Fibroblast of lung (primary cell): ENCODE measurements at regions not wholly inside any gene's neighbourhood (a gene's known extent, or its start where the extent isn't known, plus 50 kb on each side); places are given as distances from the start of the nearest gene placed in this dataset.
A peak's percentile ranks its signal among the peaks of the same experiment; 100 is the strongest.

Experiments
- DNase-seq, 2 donors: peaks; one replicate each; pipeline versions ENCODE4 v3.0.0 to v3.0.0-alpha.2; 2010; ENCODE audit warnings: low read depth in 2 of 2
- H2AFZ ChIP-seq: 2 replicates; pipeline ENCODE4 v1.5.1; 2012; ENCODE audit warnings: low read length, control low read depth, inconsistent platforms
- H3K27ac ChIP-seq: 2 replicates; pipeline ENCODE4 v1.5.1; 2011; ENCODE audit warnings: low read length, control low read depth; ENCODE audit not compliant: insufficient read depth
- H3K27me3 ChIP-seq: 2 replicates; pipeline ENCODE4 v1.5.1; 2011; ENCODE audit warnings: mild to moderate bottlenecking, low read length; ENCODE audit not compliant: control insufficient read depth, insufficient read depth
- H3K36me3 ChIP-seq: 2 replicates; pipeline ENCODE4 v1.5.1; 2011; ENCODE audit warnings: low read length; ENCODE audit not compliant: control insufficient read depth, insufficient read depth
- H3K4me1 ChIP-seq: 2 replicates; pipeline ENCODE4 v1.5.1; 2011; ENCODE audit warnings: low read length; ENCODE audit not compliant: control insufficient read depth, insufficient read depth; ENCODE audit errors: extremely low read depth
- H3K4me2 ChIP-seq: 2 replicates; pipeline ENCODE4 v1.5.1; 2011; ENCODE audit warnings: low read length, control low read depth; ENCODE audit not compliant: insufficient read depth; ENCODE audit errors: extremely low read depth
- H3K4me3 ChIP-seq, 4 experiments: fragments of 200-600 bp in 1 of 4; sonication (generic) in 1 of 4; replicated peaks in 1 of 4; 2 replicates each; pipeline ENCODE4 v1.5.1; 2011 to 2016; ENCODE audit warnings: low read length in 4 of 4, low read depth in 3 of 4, mild to moderate bottlenecking in 3 of 4, control low read depth in 2 of 4, inconsistent platforms in 1 of 4, mixed read lengths in 1 of 4; ENCODE audit not compliant: insufficient read depth in 1 of 4; ENCODE audit errors: control extremely low read depth in 1 of 4
- H3K79me2 ChIP-seq: 2 replicates; pipeline ENCODE4 v1.5.1; 2012; ENCODE audit warnings: mild to moderate bottlenecking, low read length, inconsistent platforms; ENCODE audit not compliant: control insufficient read depth, insufficient read depth
- H3K9ac ChIP-seq: 2 replicates; pipeline ENCODE4 v1.5.1; 2011; ENCODE audit warnings: mild to moderate bottlenecking, low read length, control low read depth; ENCODE audit not compliant: insufficient read depth
- H3K9me3 ChIP-seq: 2 replicates; pipeline ENCODE4 v1.5.1; 2012; ENCODE audit warnings: low read depth, low read length; ENCODE audit not compliant: control insufficient read depth, insufficient read depth
- H4K20me1 ChIP-seq: 2 replicates; pipeline ENCODE4 v1.5.1; 2011; ENCODE audit warnings: low read length; ENCODE audit not compliant: control insufficient read depth, insufficient read depth; ENCODE audit errors: extremely low read depth
- EZH2 ChIP-seq: IDR thresholded peaks from 2 replicates; pipeline ENCODE4 v1.5.1; 2012; ENCODE audit warnings: low read length, control low read depth, mild to moderate bottlenecking; ENCODE audit errors: missing control alignments
- TF ChIP-seq, protein P1 (sequence below), 2 donors: IDR thresholded peaks in 1 of 2; conservative IDR thresholded peaks in 1 of 2; 1 replicate in 1 of 2; 2 replicates in 1 of 2; pipeline ENCODE4 v1.5.1; 2011 to 2012; ENCODE audit warnings: low read length in 2 of 2, control low read depth in 1 of 2, inconsistent platforms in 1 of 2, low read depth in 1 of 2, mild to moderate bottlenecking in 1 of 2

DNA sequence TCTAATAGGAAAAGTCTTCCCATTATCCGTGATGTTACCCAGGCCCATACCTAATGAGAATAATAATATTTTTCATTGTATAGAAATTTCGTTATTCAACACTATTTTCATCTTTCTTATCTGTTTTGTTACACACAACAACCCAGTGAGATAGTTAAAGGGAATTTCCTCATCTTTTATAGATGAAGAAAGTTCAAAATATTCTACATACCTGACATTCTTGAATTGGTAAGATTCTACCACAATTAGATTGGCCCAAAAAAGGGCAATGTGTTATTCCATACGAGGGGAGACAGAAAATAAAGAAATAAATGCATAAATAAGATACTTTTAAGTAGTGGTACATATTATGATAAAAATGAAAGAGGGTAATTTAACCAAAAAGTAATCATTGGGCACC lies 405.5 kb upstream of the ADAMTS5 start:
- Histone ChIP-seq H2AFZ (no peak overlapping the region), H4K20me1 (no peaks in the 10 kb centered on the region), H3K9me3 (no peaks in the 10 kb centered on the region), H3K27me3 (no peaks in the 10 kb centered on the region), H3K79me2 (no peaks in the 10 kb centered on the region), H3K4me3 (no peak overlapping the region), H3K9ac (no peak overlapping the region), H3K4me1 (no peaks in the 10 kb centered on the region), H3K36me3 (no peaks in the 10 kb centered on the region), H3K4me2 (no peak overlapping the region), H3K27ac (no peak overlapping the region)
- TF ChIP-seq, protein P1, sequence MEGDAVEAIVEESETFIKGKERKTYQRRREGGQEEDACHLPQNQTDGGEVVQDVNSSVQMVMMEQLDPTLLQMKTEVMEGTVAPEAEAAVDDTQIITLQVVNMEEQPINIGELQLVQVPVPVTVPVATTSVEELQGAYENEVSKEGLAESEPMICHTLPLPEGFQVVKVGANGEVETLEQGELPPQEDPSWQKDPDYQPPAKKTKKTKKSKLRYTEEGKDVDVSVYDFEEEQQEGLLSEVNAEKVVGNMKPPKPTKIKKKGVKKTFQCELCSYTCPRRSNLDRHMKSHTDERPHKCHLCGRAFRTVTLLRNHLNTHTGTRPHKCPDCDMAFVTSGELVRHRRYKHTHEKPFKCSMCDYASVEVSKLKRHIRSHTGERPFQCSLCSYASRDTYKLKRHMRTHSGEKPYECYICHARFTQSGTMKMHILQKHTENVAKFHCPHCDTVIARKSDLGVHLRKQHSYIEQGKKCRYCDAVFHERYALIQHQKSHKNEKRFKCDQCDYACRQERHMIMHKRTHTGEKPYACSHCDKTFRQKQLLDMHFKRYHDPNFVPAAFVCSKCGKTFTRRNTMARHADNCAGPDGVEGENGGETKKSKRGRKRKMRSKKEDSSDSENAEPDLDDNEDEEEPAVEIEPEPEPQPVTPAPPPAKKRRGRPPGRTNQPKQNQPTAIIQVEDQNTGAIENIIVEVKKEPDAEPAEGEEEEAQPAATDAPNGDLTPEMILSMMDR (conservative IDR thresholded peaks at IDR 0.05 in 1 of 2, IDR thresholded peaks at IDR 0.05 in 1 of 2; ENCODE audit: low read depth in 1 of 2, low read length in 2 of 2), result no peak
- no peak for TF ChIP-seq EZH2
- peak in 1 of 2 donors; percentile 14 for DNase-seq

DNA sequence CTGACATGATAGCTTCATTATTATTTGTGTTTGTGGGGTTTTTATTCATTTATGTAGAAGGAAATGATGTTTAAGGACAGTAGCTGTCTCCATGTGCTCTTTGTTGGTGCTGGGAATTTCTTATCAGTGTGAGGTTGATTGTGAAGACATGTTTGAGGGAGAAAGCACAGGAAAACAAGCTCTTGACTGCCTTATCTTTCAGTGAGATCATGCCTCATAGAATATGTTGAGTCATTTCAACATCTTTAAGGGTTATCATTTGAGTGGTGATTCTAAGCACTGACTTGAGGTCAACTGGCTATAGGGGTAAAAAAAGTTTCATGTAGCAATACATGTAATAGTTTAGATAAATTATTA lies 405.1 kb upstream of the ADAMTS5 start:
- H4K20me1 ChIP-seq, result no peaks in the 10 kb centered on the region
- H3K9me3 ChIP-seq, result no peaks in the 10 kb centered on the region
- TF ChIP-seq, protein P1 (conservative IDR thresholded peaks at IDR 0.05 in 1 of 2, IDR thresholded peaks at IDR 0.05 in 1 of 2; ENCODE audit: low read depth in 1 of 2, low read length in 2 of 2), result no peak
- TF ChIP-seq EZH2, result no peak
- no peak overlapping the region for H2AFZ ChIP-seq
- no peak overlapping the region for H3K27ac ChIP-seq
- no peak overlapping the region for H3K4me2 ChIP-seq
- no peaks in the 10 kb centered on the region for H3K27me3 ChIP-seq
- DNase-seq, result peak; percentile 42 to 55
- no peak overlapping the region for H3K4me3 ChIP-seq
- no peak overlapping the region for H3K9ac ChIP-seq
- H3K4me1 ChIP-seq, result no peaks in the 10 kb centered on the region
- no peaks in the 10 kb centered on the region for H3K79me2 ChIP-seq
- no peaks in the 10 kb centered on the region for H3K36me3 ChIP-seq

DNA sequence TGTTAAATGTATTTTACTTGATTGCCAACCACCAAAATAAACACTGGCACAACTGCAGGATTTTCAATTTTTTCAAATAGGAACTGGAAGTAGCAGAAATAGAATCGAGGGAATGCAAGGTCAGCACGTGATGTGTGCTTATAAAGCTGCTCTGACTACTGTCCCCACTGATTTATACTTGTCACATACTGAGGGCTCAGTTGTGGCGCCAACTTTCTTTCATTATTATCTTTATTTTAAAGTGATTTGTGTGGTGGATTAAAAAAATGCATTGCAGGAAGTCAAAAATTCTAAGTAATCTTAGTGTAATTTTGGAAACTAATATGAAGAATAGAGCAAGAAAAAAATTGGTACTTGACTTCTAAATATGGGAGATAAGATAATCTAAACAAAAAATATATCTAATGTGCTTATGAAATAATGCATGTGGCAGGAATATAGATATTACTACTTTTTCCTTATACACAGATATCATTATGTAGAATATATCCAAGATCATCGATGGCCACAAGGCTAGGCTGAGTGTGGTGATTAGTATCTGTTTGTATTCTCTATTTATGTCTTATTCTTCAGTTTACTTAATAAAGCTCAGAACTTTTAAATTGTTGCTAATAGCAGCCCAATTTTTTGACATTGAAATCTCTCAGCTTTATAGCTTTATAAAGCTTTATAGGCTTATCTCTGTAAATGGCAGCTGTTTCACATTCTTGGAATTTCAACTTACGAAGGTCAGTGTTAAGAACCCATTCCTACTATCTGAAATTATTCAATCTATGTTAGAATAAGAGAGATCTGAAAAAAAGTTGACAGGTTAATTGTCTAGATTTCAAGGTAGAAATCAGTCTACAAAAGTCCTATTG lies 404.5 kb upstream of the ADAMTS5 start:
- Histone ChIP-seq H3K36me3 (no peaks in the 10 kb centered on the region), H2AFZ (no peak overlapping the region), H3K4me2 (no peak overlapping the region), H3K9me3 (no peaks in the 10 kb centered on the region), H3K9ac (no peak overlapping the region), H3K79me2 (no peaks in the 10 kb centered on the region), H3K27ac (no peak overlapping the region), H4K20me1 (no peaks in the 10 kb centered on the region), H3K4me1 (no peaks in the 10 kb centered on the region), H3K27me3 (no peaks in the 10 kb centered on the region), H3K4me3 (no peak overlapping the region)
- TF ChIP-seq, protein P1 (conservative IDR thresholded peaks at IDR 0.05 in 1 of 2, IDR thresholded peaks at IDR 0.05 in 1 of 2; ENCODE audit: low read depth in 1 of 2, low read length in 2 of 2), result no peak
- TF ChIP-seq EZH2, result no peak
- peak; percentile 22 to 47 for DNase-seq
